ENCODE measurements at regions not wholly inside any gene's neighbourhood (a gene's known extent, or its start where the extent isn't known, plus 50 kb on each side); places are given as distances from the start of the nearest gene placed in this dataset.

GRCh38 chrX:131671735-131672134, 127.9 kb downstream of the OR13H1 start:
- Histone ChIP-seq H2AFZ (ENCODE audit: low read length) (no peak overlapping the region), H3K4me3 (replicated peaks in 1 of 3; ENCODE audit: insufficient read depth in 1 of 3, low read depth in 2 of 3, low read length in 3 of 3) (no peak overlapping the region), H3K4me1 (ENCODE audit: insufficient read depth, low read length) (no peaks in the 10 kb centered on the region), H3K9me3 (ENCODE audit: low read length) (no peaks in the 10 kb centered on the region), H3K27me3 (ENCODE audit: control insufficient read depth in 1 of 2, insufficient read depth in 2 of 2, low read length in 2 of 2) (no peaks in the 10 kb centered on the region), H4K20me1 (ENCODE audit: insufficient read depth, low read length) (no peaks in the 10 kb centered on the region), H3K9ac (ENCODE audit: insufficient read depth, low read depth, low read length) (no peak overlapping the region), H3K4me2 (ENCODE audit: low read depth, low read length) (no peak overlapping the region), H3K27ac (ENCODE audit: extremely low read length, insufficient read depth, low read length) (no peak overlapping the region), H3K36me3 (replicated peaks in 1 of 2; ENCODE audit: control insufficient read depth in 1 of 2, insufficient read depth in 2 of 2, low read length in 2 of 2) (no peaks in the 10 kb centered on the region), H3K79me2 (ENCODE audit: insufficient read depth, low read length) (no peaks in the 10 kb centered on the region)
- ChIA-PET CTCF (ENCODE audit: low intra/inter-chr PET ratio, low total read pairs) (no interaction called here), POLR2A (no interaction called here)
- in situ Hi-C loops (cut with HindIII; ENCODE audit: extremely low pct_ligation_motif_present, low pct_unique_long_range_greater_than_20kb) (no loop called here), intact Hi-C loops (cut with micrococcal nuclease; ENCODE audit: unreplicated experiment) (no loop called here)
- FAIRE-seq = no peak
- no peak for TF ChIP-seq PREB (CRISPR knock-in tag; IDR thresholded peaks at IDR 0.05)
- no peak for TF ChIP-seq ZNF230 (CRISPR knock-in tag; IDR thresholded peaks at IDR 0.05)
- TF ChIP-seq ZNF761 (CRISPR knock-in tag; conservative IDR thresholded peaks at IDR 0.05) = no peak
- TF ChIP-seq ZNF570 (CRISPR knock-in tag; IDR thresholded peaks at IDR 0.05; ENCODE audit: borderline replicate concordance) = no peak
- TF ChIP-seq EEA1 (CRISPR knock-in tag; IDR thresholded peaks at IDR 0.05; ENCODE audit: borderline replicate concordance) = no peak
- TF ChIP-seq MLXIP (CRISPR knock-in tag; IDR thresholded peaks at IDR 0.05; ENCODE audit: borderline replicate concordance) = no peak
- TF ChIP-seq PITX1 (CRISPR knock-in tag; IDR thresholded peaks at IDR 0.05) = no peak
- no peak for TF ChIP-seq ZNF605 (CRISPR knock-in tag; IDR thresholded peaks at IDR 0.05)
- no peak for DNase-seq (ENCODE audit: low spot score)
- no TSS peak for BruUV-seq (replicated peaks)
- no peak for ATAC-seq
- 0% methylated on average over 1 of the region's 2 CpGs for WGBS (ENCODE audit: low lambda C conversion rate)

Data from HepG2 (cell line).